ENCODE measurements at regions not wholly inside any gene's neighbourhood (a gene's known extent, or its start where the extent isn't known, plus 50 kb on each side); places are given as distances from the start of the nearest gene placed in this dataset.

DNA sequence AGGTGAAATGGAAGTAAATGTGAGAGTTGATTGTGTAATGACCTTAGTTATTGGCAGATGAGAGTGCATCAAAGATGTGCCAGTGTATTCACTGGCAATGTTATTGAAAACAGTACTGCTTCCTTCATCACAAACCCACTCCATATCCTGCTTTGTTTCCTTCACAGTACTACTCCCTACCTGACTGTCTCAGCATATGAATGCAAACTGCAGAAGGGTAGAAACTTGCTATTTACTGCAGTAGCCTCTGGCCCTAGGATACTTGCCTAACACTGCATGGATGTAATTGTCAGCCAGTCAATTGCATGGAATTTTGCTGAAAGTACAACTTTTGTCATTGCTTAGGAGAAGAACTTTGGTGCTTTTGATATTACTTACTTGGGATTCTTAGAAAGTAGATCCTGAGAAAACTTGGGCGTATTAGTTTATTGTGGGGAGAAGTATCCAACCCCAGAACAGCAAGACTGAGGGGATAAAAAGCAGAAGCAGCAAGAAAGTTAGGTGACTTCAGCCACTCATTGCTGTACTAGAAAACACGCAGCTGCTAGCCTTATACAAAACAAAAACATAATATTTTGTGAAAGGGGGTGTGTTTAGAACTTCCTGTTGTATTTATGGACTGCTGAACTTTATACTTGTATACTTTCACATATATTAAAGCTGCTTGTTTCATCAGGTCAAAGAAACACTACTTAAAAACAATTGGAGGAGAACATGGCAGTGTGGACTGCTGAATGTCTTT, 219.0 kb downstream of the CCNG2 start:
- no peak for DNase-seq

DNA sequence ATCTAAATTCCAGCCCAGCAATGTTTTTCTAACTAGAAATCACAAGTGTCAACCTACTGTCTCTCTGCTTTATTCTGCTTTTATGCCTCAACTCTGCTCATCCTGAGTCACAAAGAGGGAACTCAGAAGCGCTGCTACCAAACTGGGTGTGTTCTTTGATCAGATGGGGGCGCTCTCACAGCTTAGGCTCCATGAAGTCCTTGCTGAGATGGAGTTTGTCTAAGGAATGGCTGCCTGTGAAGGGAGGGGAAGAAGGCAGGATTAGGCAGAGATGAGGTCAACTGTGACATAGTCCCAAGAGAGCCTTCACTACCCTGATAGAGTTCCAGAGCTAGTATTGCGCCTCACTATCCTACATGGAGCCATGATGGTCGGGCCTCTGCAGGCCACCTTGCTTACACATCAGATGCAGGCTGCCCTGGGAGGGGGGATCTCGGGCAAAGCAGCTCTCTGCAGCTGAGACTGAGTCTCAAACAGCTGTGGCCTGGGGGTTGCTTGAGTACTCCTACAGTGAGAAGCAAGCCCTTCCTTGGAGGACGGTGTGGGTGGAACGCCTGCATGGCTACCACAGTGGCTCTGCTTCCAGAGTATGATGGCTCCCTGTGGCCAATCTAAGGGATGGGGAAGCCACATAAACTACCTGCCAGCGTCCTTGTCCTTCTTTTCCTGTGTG, 219.9 kb downstream of the CCNG2 start:
- DNase-seq, result no peak

GRCh38 chr4:77384094-77384493, 221.5 kb upstream of the CXCL13 start:
- no peak for DNase-seq

DNA sequence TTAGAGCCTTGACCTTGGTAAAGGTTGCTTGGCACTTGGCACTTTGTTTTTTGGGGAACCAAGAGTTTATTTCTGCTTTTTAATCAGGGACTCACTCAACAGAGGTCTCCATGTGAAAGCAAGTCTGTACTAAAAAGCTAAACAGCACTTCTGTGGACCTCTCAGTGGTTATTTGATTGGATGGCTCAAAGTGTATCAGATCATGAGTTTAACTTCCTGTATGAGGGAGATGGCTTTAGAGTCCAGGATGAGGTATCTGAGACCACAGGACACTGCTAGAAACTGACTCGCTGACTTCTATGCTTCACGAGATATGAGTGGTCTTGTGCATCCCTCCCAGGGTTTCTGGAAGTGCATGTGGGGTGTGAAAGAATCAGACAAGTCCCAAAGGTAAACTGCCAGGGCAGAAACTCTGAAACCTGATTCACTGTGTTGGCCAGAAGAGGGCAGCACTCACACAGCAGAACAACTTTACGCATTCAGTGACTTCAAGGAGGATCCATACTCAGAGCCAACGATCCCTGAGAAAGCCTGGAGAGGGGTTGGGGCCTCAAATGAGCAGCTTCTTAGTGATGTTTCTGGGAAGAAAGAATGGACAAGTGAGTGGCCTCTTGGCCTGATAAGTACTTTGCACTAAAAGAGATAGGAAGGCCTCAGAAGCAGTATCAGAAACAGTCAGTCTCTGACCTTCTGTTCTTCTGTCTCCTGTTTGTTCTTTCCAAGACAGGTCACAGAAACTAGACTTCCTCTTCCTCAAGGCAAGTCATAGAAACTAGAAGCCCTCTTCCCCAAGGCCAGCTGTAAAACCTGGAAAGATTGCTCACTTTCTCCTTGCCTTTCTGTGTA, 220.3 kb upstream of the CXCL13 start:
- peak; percentile 2 for DNase-seq

DNA sequence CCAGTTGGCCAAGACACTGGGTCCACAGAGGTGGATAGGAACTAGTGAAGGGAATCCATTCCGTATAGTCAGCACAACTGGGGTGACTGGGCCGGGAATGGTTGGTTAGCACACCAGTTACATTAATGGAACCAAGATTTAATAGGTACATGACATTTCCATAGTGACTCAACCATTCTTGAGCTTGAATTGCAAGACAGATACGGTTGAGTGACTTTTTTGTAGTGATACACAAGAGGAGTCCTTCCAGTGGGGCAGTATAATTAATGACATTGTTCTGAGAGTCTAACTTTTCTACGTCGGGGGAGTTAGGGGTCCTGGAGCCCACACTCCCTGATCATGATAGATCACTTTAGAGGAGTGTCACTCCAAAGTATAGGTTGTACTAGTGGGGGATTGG, 211.6 kb upstream of the CXCL13 start:
- no peak for DNase-seq

DNA sequence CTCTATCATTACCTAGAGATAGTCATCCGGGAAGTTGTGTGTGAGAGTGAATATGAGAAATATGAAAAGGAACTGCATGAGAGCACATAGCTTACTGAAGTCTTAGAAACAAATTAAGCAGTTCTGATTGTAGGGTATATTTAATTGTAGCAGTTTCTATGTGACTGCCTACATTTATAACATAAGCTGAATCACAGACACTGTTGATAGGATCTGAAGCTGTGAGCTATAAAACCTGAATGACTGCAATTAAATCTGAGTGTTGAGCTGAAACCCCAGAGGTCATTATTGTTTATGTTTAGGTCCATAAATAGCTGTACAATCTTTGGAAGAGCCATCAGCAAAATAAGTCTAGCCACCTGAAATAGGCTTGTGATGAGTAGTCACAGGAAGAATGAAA, 210.1 kb upstream of the CXCL13 start:
- DNase-seq, result no peak

DNA sequence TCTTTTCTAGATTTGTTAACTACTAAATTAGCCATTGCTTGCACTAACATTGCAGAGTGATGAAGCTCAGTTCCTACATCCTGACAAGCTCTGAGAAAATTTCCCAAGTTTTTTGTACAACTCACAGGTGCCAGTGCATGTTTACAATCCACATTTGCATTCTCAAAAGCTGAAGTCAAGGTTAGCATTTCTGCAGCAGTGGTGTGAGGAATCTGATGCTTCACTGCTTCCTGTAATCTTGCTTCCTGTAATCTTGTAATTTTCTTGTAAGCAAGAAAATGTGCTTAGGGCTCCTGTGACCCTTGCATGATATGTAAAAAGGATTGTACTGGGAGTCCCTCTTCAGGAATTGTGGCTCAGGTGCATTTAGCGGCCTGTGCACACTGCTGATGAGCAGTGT, 207.4 kb upstream of the CXCL13 start:
- no peak for DNase-seq

- no peak for DNase-seq
Measured at GRCh38 chr4:77399831-77400230, 205.8 kb upstream of the CXCL13 start.

DNA sequence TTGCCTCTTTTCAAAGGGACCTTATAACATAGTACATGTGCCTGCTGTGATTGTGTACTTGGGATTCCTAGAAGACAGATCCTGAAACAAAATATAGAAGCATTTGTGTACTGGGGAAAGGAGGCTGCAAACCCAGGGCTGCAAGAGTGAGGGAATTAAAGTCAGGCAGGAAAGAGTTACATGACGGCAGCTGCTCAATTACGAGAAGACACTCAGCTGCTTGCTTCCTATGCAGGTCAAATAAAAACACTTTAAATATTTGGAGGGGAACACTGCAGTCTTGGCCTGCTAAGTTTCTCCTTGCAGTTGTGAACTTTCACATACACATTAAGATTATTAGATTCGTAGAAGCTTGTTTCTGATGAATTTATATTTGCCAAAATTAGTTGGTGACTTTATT, 191.9 kb upstream of the CXCL13 start:
- DNase-seq, result no peak

GRCh38 chr4:77415689-77416088, 189.9 kb upstream of the CXCL13 start:
- no peak for DNase-seq

GRCh38 chr4:77418333-77418732, 187.3 kb upstream of the CXCL13 start:
- DNase-seq, result no peak

GRCh38 chr4:77430847-77431246, 174.8 kb upstream of the CXCL13 start:
- DNase-seq, result no peak

DNA sequence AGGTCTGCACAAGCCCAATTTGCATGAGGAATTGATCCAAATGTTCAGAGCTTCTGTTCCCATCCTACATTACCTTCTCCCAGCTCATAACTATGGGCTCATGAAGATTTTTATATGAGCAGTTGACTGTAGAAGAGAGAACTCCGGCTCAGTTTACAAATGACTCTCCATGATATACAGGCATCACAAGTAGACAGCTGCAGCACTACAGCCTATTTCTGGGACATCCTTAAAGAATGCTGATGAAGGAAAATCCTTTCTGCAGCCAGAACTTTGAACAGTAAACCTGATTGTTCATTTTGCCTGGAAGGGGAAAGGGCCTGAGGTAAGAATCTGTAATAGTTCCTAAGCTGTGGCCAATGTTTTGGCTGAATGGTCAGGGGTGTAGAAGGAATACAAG, 174.1 kb upstream of the CXCL13 start:
- no peak for DNase-seq

GRCh38 chr4:77432717-77433417, 172.8 kb upstream of the CXCL13 start:
- DNase-seq, result no peak

DNA sequence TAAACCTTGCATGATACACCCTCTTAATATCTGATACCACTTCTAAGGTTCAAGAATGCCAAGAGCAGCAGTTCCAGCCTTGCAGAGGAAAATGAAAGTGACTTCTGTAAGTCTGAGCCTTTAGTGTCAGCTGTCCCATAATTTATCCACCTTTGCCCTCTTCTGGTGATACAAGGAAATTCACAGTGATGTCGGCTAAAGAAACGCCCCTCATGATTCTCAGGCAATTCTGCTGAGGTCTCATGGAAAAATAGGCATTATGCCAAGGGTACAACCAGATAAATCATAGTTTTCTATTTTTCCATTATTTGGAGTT, 172.2 kb upstream of the CXCL13 start:
- DNase-seq, result peak; percentile 29

- no peak for DNase-seq
Measured at GRCh38 chr4:77434299-77435092, 171.1 kb upstream of the CXCL13 start.

DNA sequence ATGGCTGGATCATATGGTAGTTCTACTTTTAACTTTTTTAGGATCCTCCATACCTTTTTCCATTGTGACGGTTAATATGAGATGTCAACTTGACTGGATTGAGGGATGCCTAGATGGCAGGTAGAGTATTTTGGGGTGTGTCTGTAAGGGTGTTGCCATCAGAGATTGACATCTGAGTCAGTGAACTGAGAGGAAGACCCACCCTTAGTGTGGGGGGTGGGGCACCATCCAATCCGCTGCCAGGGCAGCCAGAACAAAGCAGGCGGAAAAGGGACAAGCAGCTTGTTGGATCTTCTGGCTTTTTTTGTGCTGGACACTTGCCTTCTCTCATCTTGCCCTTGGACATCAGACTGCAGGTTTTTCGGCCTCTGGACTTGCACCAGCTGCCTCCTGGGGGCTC, 168.5 kb upstream of the CXCL13 start:
- DNase-seq, result no peak

- no peak for DNase-seq
Measured at GRCh38 chr4:77438549-77438948, 167.1 kb upstream of the CXCL13 start.

GRCh38 chr4:77443941-77444340, 161.7 kb upstream of the CXCL13 start:
- DNase-seq, result no peak

GRCh38 chr4:77445823-77446222, 159.8 kb upstream of the CXCL13 start:
- no peak for DNase-seq

GRCh38 chr4:77446601-77447000, 159.0 kb upstream of the CXCL13 start:
- no peak for DNase-seq

GRCh38 chr4:77449171-77449570, 156.4 kb upstream of the CXCL13 start:
- DNase-seq, result no peak

GRCh38 chr4:77450006-77450405, 155.6 kb upstream of the CXCL13 start:
- DNase-seq, result no peak

All from DMS 273 treated with DMSO at 0.1 percent for 48 hours (cell line).